KMS-11 (cell line): ENCODE measurements at regions not wholly inside any gene's neighbourhood (a gene's known extent, or its start where the extent isn't known, plus 50 kb on each side); places are given as distances from the start of the nearest gene placed in this dataset.

Experiments
- H2AFZ ChIP-seq: fragments of 200-600 bp; sonication (generic); 2 replicates; pipeline ENCODE4 v1.6.1; 2016; ENCODE audit warnings: antibody characterized with exemption, mixed run types, low read depth
- H3K27ac ChIP-seq: fragments of 200-600 bp; sonication (generic); 2 replicates; pipeline ENCODE4 v1.6.1; 2016; ENCODE audit warnings: mild to moderate bottlenecking, mixed run types
- H3K27me3 ChIP-seq: fragments of 200-600 bp; sonication (generic); 2 replicates; pipeline ENCODE4 v1.6.1; 2017; ENCODE audit warnings: mild to moderate bottlenecking, low read depth, mixed run types, moderate library complexity; ENCODE audit not compliant: insufficient read depth
- H3K36me3 ChIP-seq: fragments of 200-600 bp; sonication (generic); 2 replicates; pipeline ENCODE4 v1.6.1; 2017; ENCODE audit warnings: mild to moderate bottlenecking, mixed run types; ENCODE audit not compliant: insufficient read depth
- H3K4me1 ChIP-seq: fragments of 200-600 bp; sonication (generic); 2 replicates; pipeline ENCODE4 v1.6.1; 2016; ENCODE audit warnings: mild to moderate bottlenecking, low read depth, mixed run types; ENCODE audit not compliant: poor library complexity, severe bottlenecking
- H3K4me2 ChIP-seq: fragments of 200-600 bp; sonication (generic); 2 replicates; pipeline ENCODE4 v1.7.0; 2016; ENCODE audit warnings: mild to moderate bottlenecking, mixed run types
- H3K4me3 ChIP-seq: fragments of 200-600 bp; sonication (generic); IDR thresholded peaks from 2 replicates; pipeline ENCODE4 v1.6.1; 2017; ENCODE audit warnings: low read depth, low read length, mixed read lengths; ENCODE audit not compliant: insufficient read depth
- H3K79me2 ChIP-seq: fragments of 200-600 bp; sonication (generic); 2 replicates; pipeline ENCODE4 v1.6.1; 2016; ENCODE audit warnings: low read depth, mixed run types; ENCODE audit not compliant: insufficient read depth
- H3K9ac ChIP-seq: fragments of 200-600 bp; sonication (generic); 2 replicates; pipeline ENCODE4 v1.6.1; 2016; ENCODE audit warnings: mild to moderate bottlenecking, mixed run types
- H4K20me1 ChIP-seq: fragments of 200-600 bp; sonication (generic); 2 replicates; pipeline ENCODE4 v1.6.1; 2016; ENCODE audit warnings: mild to moderate bottlenecking, mixed run types; ENCODE audit not compliant: insufficient read depth
- CTCF ChIP-seq: fragments of 200-600 bp; sonication (generic); conservative IDR thresholded peaks from 2 replicates; pipeline ENCODE4 v1.6.1; 2017; ENCODE audit warnings: low read depth, mild to moderate bottlenecking, antibody characterized with exemption, low read length, moderate library complexity, mixed read lengths

GRCh38 chr2:9078405-9078804 is 74.9 kb upstream of the MBOAT2 start:
- H4K20me1 ChIP-seq, result no peaks in the 10 kb centered on the region
- no peak overlapping the region for H3K9ac ChIP-seq
- no peaks in the 10 kb centered on the region for H3K79me2 ChIP-seq
- no peak for TF ChIP-seq CTCF
- H2AFZ ChIP-seq, result no peak overlapping the region
- H3K36me3 ChIP-seq, result no peaks in the 10 kb centered on the region
- H3K27ac ChIP-seq, result no peak overlapping the region
- H3K27me3 ChIP-seq, result no peaks in the 10 kb centered on the region
- no peaks in the 10 kb centered on the region for H3K4me1 ChIP-seq
- no peak overlapping the region for H3K4me3 ChIP-seq
- H3K4me2 ChIP-seq, result no peak overlapping the region

GRCh38 chr2:9077691-9078090 is 74.2 kb upstream of the MBOAT2 start:
- Histone ChIP-seq H3K27ac (no peak overlapping the region), H3K79me2 (no peaks in the 10 kb centered on the region), H3K9ac (no peak overlapping the region), H3K4me1 (no peaks in the 10 kb centered on the region), H2AFZ (no peak overlapping the region), H3K27me3 (no peaks in the 10 kb centered on the region), H4K20me1 (no peaks in the 10 kb centered on the region), H3K4me2 (no peak overlapping the region), H3K36me3 (no peaks in the 10 kb centered on the region), H3K4me3 (no peak overlapping the region)
- TF ChIP-seq CTCF, result no peak

- Histone ChIP-seq H3K9ac (no peak overlapping the region), H3K27me3 (no peaks in the 10 kb centered on the region), H3K4me3 (no peak overlapping the region), H4K20me1 (no peaks in the 10 kb centered on the region), H3K79me2 (no peaks in the 10 kb centered on the region), H3K27ac (no peak overlapping the region), H3K36me3 (no peaks in the 10 kb centered on the region), H2AFZ (no peak overlapping the region), H3K4me1 (no peaks in the 10 kb centered on the region), H3K4me2 (no peak overlapping the region)
- no peak for TF ChIP-seq CTCF
Measured at GRCh38 chr2:9076755-9077154, 73.3 kb upstream of the MBOAT2 start.

GRCh38 chr2:9076210-9076609 is 72.7 kb upstream of the MBOAT2 start:
- Histone ChIP-seq H3K4me3 (no peak overlapping the region), H3K4me2 (no peak overlapping the region), H3K79me2 (no peaks in the 10 kb centered on the region), H3K36me3 (no peaks in the 10 kb centered on the region), H3K27me3 (no peaks in the 10 kb centered on the region), H4K20me1 (no peaks in the 10 kb centered on the region), H3K9ac (no peak overlapping the region), H3K4me1 (no peaks in the 10 kb centered on the region), H3K27ac (no peak overlapping the region), H2AFZ (no peak overlapping the region)
- TF ChIP-seq CTCF, result no peak

- Histone ChIP-seq H3K79me2 (no peaks in the 10 kb centered on the region), H3K4me1 (no peaks in the 10 kb centered on the region), H3K9ac (no peak overlapping the region), H3K27me3 (no peaks in the 10 kb centered on the region), H3K4me2 (no peak overlapping the region), H3K4me3 (no peak overlapping the region), H4K20me1 (no peaks in the 10 kb centered on the region), H3K36me3 (no peaks in the 10 kb centered on the region), H2AFZ (no peak overlapping the region), H3K27ac (no peak overlapping the region)
- no peak for TF ChIP-seq CTCF
Measured at GRCh38 chr2:9074930-9075329, 71.4 kb upstream of the MBOAT2 start.
